Endothelial cell of umbilical vein (primary cell): ENCODE measurements at regions not wholly inside any gene's neighbourhood (a gene's known extent, or its start where the extent isn't known, plus 50 kb on each side); places are given as distances from the start of the nearest gene placed in this dataset.

Experiments used
- FOS ChIP-seq: IDR thresholded peaks from 2 replicates; pipeline ENCODE4 v1.6.1; 2011; ENCODE audit warnings: mild to moderate bottlenecking, low read length, moderate library complexity, borderline replicate concordance; ENCODE audit not compliant: insufficient read depth
- JUN ChIP-seq: IDR thresholded peaks from 2 replicates; pipeline ENCODE4 v1.6.1; 2011; ENCODE audit warnings: borderline replicate concordance, low read depth; ENCODE audit not compliant: insufficient read length, insufficient read depth
- MAX ChIP-seq: IDR thresholded peaks from 2 replicates; pipeline ENCODE4 v1.6.1; 2011; ENCODE audit not compliant: insufficient read depth, insufficient read length
- MYC ChIP-seq: IDR thresholded peaks from one replicate; pipeline ENCODE4 v1.6.1; 2011; ENCODE audit warnings: mild to moderate bottlenecking, low read depth, low read length
- POLR2A ChIP-seq: IDR thresholded peaks from 2 replicates; pipeline ENCODE4 v1.6.1; 2012; ENCODE audit warnings: low read depth, mild to moderate bottlenecking, control low read depth, low read length
- POLR2AphosphoS5 ChIP-seq: IDR thresholded peaks from 2 replicates; pipeline ENCODE4 v1.6.1; 2012; ENCODE audit warnings: low read depth, mild to moderate bottlenecking, control low read depth, low read length, moderate library complexity; ENCODE audit not compliant: insufficient read depth
- TF ChIP-seq, protein P1 (sequence below), 2 donors: IDR thresholded peaks; 1 replicate in 1 of 2; 2 replicates in 1 of 2; pipeline ENCODE4 v1.5.1; 2011; ENCODE audit warnings: low read length in 2 of 2, mild to moderate bottlenecking in 2 of 2, moderate library complexity in 2 of 2, control low read depth in 1 of 2, inconsistent platforms in 1 of 2, low read depth in 1 of 2; ENCODE audit not compliant: insufficient read depth in 1 of 2; ENCODE audit errors: extremely low read depth in 1 of 2

GRCh38 chr18:78602430-78602829, 377.2 kb upstream of the SALL3 start:
- TF ChIP-seq, protein P1, sequence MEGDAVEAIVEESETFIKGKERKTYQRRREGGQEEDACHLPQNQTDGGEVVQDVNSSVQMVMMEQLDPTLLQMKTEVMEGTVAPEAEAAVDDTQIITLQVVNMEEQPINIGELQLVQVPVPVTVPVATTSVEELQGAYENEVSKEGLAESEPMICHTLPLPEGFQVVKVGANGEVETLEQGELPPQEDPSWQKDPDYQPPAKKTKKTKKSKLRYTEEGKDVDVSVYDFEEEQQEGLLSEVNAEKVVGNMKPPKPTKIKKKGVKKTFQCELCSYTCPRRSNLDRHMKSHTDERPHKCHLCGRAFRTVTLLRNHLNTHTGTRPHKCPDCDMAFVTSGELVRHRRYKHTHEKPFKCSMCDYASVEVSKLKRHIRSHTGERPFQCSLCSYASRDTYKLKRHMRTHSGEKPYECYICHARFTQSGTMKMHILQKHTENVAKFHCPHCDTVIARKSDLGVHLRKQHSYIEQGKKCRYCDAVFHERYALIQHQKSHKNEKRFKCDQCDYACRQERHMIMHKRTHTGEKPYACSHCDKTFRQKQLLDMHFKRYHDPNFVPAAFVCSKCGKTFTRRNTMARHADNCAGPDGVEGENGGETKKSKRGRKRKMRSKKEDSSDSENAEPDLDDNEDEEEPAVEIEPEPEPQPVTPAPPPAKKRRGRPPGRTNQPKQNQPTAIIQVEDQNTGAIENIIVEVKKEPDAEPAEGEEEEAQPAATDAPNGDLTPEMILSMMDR (IDR thresholded peaks at IDR 0.05; ENCODE audit: extremely low read depth in 1 of 2, insufficient read depth in 1 of 2, low read depth in 1 of 2, low read length in 2 of 2), result no peak
- TF ChIP-seq MYC (no peak), POLR2AphosphoS5 (no peak), POLR2A (no peak), JUN (no peak), FOS (no peak), MAX (no peak)
